Omental fat pad (tissue), 3 donors: ENCODE measurements at regions not wholly inside any gene's neighbourhood (a gene's known extent, or its start where the extent isn't known, plus 50 kb on each side); places are given as distances from the start of the nearest gene placed in this dataset.

Experiments
- ATAC-seq: fragments of 150-250 bp; one replicate; pipeline ENCODE4 v1.9.1; 2016; ENCODE audit warnings: mild to moderate bottlenecking, moderate library complexity; ENCODE audit not compliant: low FRiP score
- DNase-seq: peaks from one replicate; pipeline ENCODE4 v3.0.0-alpha.2; 2019; ENCODE audit warnings: low spot score
- TF ChIP-seq, protein P1 (sequence below), 3 donors: fragments of 450-650 bp; IDR thresholded peaks; one replicate each; pipeline ENCODE4 v1.5.1; 2016 to 2017; ENCODE audit warnings: antibody characterized with exemption in 3 of 3, mild to moderate bottlenecking in 3 of 3, moderate library complexity in 2 of 3

DNA sequence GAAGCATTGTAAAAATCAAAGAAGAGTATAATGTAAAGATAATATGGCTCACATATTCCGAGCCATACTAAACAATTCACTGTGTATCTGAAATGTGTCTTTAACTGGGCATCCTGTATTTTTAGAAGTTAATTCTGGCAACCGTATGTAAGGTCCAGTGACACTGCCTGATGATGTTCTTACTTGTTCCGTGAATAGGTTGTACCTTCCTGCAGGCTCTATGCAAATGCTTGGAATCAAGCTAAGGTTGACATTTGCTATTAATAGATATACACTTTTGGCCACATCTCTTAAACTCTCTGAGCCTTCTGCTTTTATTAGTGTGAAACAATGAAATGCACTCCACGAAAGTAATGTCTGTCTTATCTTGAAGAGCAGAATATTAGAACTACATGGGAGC is 534.6 kb downstream of the CCDC85A start:
- ATAC-seq = no peak

DNA sequence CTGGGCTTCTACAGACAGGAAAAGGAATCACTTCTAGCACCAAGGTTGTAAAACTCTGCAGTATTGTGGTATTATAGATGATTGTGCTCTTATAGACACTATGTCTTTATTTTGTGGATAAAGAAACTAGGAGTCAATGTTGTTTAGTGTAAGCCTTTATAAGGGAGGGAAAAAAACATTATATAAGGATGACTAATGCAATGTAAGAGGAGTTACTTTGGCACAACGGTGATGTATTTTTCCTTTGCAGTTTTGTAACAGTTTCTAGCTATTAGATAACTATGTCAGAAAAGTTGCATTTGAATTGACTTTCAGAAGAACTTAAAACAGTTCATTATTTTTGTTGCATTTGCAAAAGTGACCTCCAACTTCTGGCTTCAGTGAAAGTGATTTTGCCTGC is 545.4 kb downstream of the CCDC85A start:
- ATAC-seq (peak; percentile 66), DNase-seq (no peak)

More for the DNA sequence above, 534.6 kb downstream of the CCDC85A start:
- TF ChIP-seq, protein P1, sequence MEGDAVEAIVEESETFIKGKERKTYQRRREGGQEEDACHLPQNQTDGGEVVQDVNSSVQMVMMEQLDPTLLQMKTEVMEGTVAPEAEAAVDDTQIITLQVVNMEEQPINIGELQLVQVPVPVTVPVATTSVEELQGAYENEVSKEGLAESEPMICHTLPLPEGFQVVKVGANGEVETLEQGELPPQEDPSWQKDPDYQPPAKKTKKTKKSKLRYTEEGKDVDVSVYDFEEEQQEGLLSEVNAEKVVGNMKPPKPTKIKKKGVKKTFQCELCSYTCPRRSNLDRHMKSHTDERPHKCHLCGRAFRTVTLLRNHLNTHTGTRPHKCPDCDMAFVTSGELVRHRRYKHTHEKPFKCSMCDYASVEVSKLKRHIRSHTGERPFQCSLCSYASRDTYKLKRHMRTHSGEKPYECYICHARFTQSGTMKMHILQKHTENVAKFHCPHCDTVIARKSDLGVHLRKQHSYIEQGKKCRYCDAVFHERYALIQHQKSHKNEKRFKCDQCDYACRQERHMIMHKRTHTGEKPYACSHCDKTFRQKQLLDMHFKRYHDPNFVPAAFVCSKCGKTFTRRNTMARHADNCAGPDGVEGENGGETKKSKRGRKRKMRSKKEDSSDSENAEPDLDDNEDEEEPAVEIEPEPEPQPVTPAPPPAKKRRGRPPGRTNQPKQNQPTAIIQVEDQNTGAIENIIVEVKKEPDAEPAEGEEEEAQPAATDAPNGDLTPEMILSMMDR (IDR thresholded peaks at IDR 0.05) = no peak
- no peak for DNase-seq

DNA sequence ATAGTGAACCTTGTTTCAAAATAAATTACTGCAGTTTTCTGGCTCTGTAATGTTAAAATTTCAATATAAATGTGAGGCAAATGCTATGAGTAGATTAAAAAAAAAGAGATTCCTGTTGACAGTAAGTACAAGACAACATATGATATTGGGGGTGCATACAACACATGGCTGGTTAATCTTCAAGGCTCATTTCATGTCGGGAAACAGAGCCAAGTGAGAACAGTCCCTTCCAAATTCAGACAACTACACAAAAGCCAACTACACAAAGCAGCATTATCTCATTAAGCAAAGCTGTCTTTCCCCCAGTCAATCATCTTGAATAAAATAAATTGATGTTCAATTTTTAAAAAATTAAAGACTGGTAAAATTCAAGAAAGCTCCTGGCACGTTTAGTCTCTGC is 549.2 kb downstream of the CCDC85A start:
- ATAC-seq = no peak
- TF ChIP-seq, protein P1 (IDR thresholded peaks at IDR 0.05) = no peak
- no peak for DNase-seq

More for the DNA sequence above, 545.4 kb downstream of the CCDC85A start:
- TF ChIP-seq, protein P1 (IDR thresholded peaks at IDR 0.05) = no peak

DNA sequence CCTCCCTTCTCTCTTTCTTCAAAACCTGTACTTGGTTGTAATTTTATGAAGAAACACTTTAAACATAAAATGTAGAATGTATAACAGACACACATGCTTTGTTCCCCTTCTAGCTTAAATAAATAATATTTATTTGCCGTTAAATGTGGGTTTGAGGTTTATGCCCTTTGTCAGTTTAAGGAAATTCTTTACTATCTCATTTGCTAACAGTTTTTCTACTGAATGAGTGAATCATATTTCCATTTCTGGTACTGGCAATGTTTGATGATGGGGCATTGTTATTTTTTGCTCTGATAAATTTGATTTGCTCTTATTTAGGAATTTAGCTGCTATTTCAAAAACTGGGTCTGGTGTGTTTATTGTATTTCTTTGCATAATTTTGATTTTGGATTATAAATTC is 555.6 kb downstream of the CCDC85A start:
- ATAC-seq = no peak
- TF ChIP-seq, protein P1 (IDR thresholded peaks at IDR 0.05) = no peak

DNA sequence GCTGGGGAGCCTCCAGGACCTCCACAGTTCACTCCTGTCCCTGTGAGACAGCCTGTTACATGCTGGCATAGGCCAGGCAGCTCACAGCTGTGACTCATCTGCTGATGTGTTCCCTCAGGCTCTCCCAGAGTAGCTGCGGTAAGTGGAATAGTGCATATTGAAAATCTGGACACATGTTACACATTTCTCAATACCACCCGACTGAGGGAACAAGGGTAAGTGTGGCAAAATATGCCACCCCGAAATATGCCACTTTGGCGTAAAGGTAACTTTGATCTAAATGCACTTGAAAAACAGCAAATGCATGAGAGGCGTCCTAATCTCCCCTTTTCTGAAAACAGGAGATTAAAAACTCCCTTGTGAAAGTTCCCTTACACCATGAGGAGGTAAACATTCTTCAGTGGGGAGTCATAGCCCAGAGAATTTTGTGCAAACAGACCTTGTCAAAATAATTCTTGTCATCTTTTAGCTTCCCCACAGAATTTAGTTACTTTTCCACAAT is 557.9 kb downstream of the CCDC85A start:
- DNase-seq = peak; percentile 33
- TF ChIP-seq, protein P1 (IDR thresholded peaks at IDR 0.05) = no peak
- peak; percentile 100 for ATAC-seq

More for the DNA sequence above, 555.6 kb downstream of the CCDC85A start:
- DNase-seq = no peak

DNA sequence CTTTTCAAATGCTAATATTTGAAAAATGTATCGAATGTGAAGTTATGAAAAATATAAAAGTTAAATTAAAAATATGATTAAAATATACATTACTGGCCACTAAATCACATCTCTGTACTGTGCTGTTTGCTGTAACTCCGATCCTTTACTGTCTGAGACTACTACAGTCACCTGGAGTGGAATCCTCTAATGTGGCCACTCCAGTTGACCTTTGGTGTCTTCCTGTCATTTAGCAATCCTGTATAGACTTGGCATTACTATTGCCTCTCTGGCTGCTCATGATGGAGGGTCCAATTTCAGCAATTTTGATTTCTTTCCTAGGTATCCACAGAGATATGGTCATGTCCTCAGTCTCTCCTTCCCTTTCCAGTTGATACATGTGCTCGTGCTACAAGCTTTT is 560.0 kb downstream of the CCDC85A start:
- TF ChIP-seq, protein P1 (IDR thresholded peaks at IDR 0.05) = no peak
- DNase-seq (no peak), ATAC-seq (no peak)

DNA sequence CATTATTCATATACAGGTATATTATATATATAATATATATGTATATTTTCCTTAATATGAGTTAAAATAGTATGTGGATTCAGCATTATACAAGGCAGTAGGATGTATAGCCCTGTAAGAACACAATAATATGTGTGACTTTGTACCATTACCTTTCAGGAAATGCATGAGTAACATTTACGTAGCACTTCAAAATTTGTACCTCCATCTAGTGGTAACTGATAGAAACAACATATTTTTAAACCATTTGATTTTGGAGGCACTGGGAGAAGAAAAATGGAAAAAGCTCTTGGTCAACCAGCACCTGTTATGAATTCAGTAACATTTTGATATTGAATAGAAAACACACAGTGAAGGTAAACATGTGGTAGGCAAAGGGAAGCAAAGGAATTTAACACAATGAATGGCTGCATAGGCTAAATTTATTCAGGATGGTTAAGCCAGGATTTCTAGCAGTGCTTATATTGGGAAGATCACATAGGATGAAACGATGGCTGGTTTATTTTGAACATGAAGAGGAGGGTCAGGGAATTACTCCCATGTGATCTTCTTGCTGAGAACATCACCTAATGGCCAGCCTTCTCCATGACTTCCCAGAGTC is 565.5 kb downstream of the CCDC85A start:
- DNase-seq = no peak
- ATAC-seq = peak; percentile 54
- TF ChIP-seq, protein P1 (IDR thresholded peaks at IDR 0.05) = no peak
